ENCODE measurements at regions not wholly inside any gene's neighbourhood (a gene's known extent, or its start where the extent isn't known, plus 50 kb on each side); places are given as distances from the start of the nearest gene placed in this dataset.

GRCh38 chr4:152099061-152099425 is 338.2 kb upstream of the GATB start:
- H3K27ac ChIP-seq, result no peak overlapping the region
- TF ChIP-seq, protein P1, sequence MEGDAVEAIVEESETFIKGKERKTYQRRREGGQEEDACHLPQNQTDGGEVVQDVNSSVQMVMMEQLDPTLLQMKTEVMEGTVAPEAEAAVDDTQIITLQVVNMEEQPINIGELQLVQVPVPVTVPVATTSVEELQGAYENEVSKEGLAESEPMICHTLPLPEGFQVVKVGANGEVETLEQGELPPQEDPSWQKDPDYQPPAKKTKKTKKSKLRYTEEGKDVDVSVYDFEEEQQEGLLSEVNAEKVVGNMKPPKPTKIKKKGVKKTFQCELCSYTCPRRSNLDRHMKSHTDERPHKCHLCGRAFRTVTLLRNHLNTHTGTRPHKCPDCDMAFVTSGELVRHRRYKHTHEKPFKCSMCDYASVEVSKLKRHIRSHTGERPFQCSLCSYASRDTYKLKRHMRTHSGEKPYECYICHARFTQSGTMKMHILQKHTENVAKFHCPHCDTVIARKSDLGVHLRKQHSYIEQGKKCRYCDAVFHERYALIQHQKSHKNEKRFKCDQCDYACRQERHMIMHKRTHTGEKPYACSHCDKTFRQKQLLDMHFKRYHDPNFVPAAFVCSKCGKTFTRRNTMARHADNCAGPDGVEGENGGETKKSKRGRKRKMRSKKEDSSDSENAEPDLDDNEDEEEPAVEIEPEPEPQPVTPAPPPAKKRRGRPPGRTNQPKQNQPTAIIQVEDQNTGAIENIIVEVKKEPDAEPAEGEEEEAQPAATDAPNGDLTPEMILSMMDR (IDR thresholded peaks at IDR 0.05; ENCODE audit: poor library complexity), result no peak
- no peak for TF ChIP-seq EZH2phosphoT487 (IDR thresholded peaks at IDR 0.05; ENCODE audit: low read depth, severe bottlenecking, unreplicated experiment)
- TF ChIP-seq EZH2 (IDR thresholded peaks at IDR 0.05; ENCODE audit: borderline replicate concordance), result no peak
- WGBS (ENCODE audit: low lambda C conversion rate, missing lambda C conversion rate), result 76% methylated on average over 6 of the region's 6 CpGs

GRCh38 chr4:152098365-152099060 is 337.7 kb upstream of the GATB start:
- WGBS (ENCODE audit: low lambda C conversion rate, missing lambda C conversion rate), result 95% methylated on average over 8 of the region's 8 CpGs
- H3K9me3 ChIP-seq (ENCODE audit: low read depth), result no peaks in the 10 kb centered on the region
- H3K27me3 ChIP-seq, result no peaks in the 10 kb centered on the region
- H3K9me2 ChIP-seq (replicated peaks; ENCODE audit: insufficient read depth), result no peaks in the 10 kb centered on the region
- H2AFZ ChIP-seq, result no peak overlapping the region
- H3K27ac ChIP-seq, result no peak overlapping the region
- peaks cover 14% of the 10 kb centered on the region for H3K4me1 ChIP-seq (ENCODE audit: insufficient read depth)
- no peak overlapping the region for H3K4me3 ChIP-seq
- no peak for DNase-seq (ENCODE audit: low spot score)
- TF ChIP-seq EZH2 (IDR thresholded peaks at IDR 0.05; ENCODE audit: borderline replicate concordance), result no peak
- TF ChIP-seq, protein P1 (IDR thresholded peaks at IDR 0.05; ENCODE audit: poor library complexity), result no peak
- TF ChIP-seq EZH2phosphoT487 (IDR thresholded peaks at IDR 0.05; ENCODE audit: low read depth, severe bottlenecking, unreplicated experiment), result no peak
- H3K79me2 ChIP-seq, result no peaks in the 10 kb centered on the region
- no peaks in the 10 kb centered on the region for H4K20me1 ChIP-seq (ENCODE audit: insufficient read depth, poor library complexity, severe bottlenecking)
- no peak overlapping the region for H3K4me2 ChIP-seq
- H3K36me3 ChIP-seq (replicated peaks; ENCODE audit: insufficient read depth, low read depth), result no peaks in the 10 kb centered on the region

More at GRCh38 chr4:152099061-152099425, 338.2 kb upstream of the GATB start:
- Histone ChIP-seq H2AFZ (no peak overlapping the region), H3K27me3 (no peaks in the 10 kb centered on the region), H3K4me1 (ENCODE audit: insufficient read depth) (peaks cover 18% of the 10 kb centered on the region), H4K20me1 (ENCODE audit: insufficient read depth, poor library complexity, severe bottlenecking) (no peaks in the 10 kb centered on the region), H3K4me3 (no peak overlapping the region), H3K79me2 (no peaks in the 10 kb centered on the region), H3K36me3 (replicated peaks; ENCODE audit: insufficient read depth, low read depth) (no peaks in the 10 kb centered on the region), H3K9me3 (ENCODE audit: low read depth) (no peaks in the 10 kb centered on the region), H3K9me2 (replicated peaks; ENCODE audit: insufficient read depth) (no peaks in the 10 kb centered on the region), H3K4me2 (no peak overlapping the region)
- no peak for DNase-seq (ENCODE audit: low spot score)

- H3K4me2 ChIP-seq, result no peak overlapping the region
- TF ChIP-seq EZH2 (IDR thresholded peaks at IDR 0.05; ENCODE audit: borderline replicate concordance) (no peak), EZH2phosphoT487 (IDR thresholded peaks at IDR 0.05; ENCODE audit: low read depth, severe bottlenecking, unreplicated experiment) (no peak)
- TF ChIP-seq, protein P1 (IDR thresholded peaks at IDR 0.05; ENCODE audit: poor library complexity), result no peak
- no peak for DNase-seq (ENCODE audit: low spot score)
- H3K9me3 ChIP-seq (ENCODE audit: low read depth), result no peaks in the 10 kb centered on the region
- peaks cover 4% of the 10 kb centered on the region for H3K4me1 ChIP-seq (ENCODE audit: insufficient read depth)
- no peaks in the 10 kb centered on the region for H3K27me3 ChIP-seq
- H3K79me2 ChIP-seq, result no peaks in the 10 kb centered on the region
- no peaks in the 10 kb centered on the region for H3K36me3 ChIP-seq (replicated peaks; ENCODE audit: insufficient read depth, low read depth)
- no peak overlapping the region for H3K27ac ChIP-seq
- H3K9me2 ChIP-seq (replicated peaks; ENCODE audit: insufficient read depth), result no peaks in the 10 kb centered on the region
- H3K4me3 ChIP-seq, result no peak overlapping the region
- WGBS (ENCODE audit: low lambda C conversion rate, missing lambda C conversion rate), result 93% methylated on average over 3 of the region's 3 CpGs
- no peak overlapping the region for H2AFZ ChIP-seq
- no peaks in the 10 kb centered on the region for H4K20me1 ChIP-seq (ENCODE audit: insufficient read depth, poor library complexity, severe bottlenecking)
Observed at GRCh38 chr4:152097371-152097770, 336.6 kb upstream of the GATB start.

All from hepatocyte (in vitro differentiated cells).